ENCODE measurements at regions not wholly inside any gene's neighbourhood (a gene's known extent, or its start where the extent isn't known, plus 50 kb on each side); places are given as distances from the start of the nearest gene placed in this dataset.

GRCh38 chr9:38315085-38315595, 77.4 kb upstream of the ALDH1B1 start (continued):
- no peak for TF ChIP-seq KDM1A (IDR thresholded peaks at IDR 0.05; ENCODE audit: borderline replicate concordance, low read length)
- TF ChIP-seq SIX5 (IDR thresholded peaks at IDR 0.05; ENCODE audit: low read depth, low read length): no peak

All from H1 (cell line).